Endodermal cell (in vitro differentiated cells): ENCODE measurements at regions not wholly inside any gene's neighbourhood (a gene's known extent, or its start where the extent isn't known, plus 50 kb on each side); places are given as distances from the start of the nearest gene placed in this dataset.

Experiments
- DNase-seq: peaks from one replicate; pipeline ENCODE4 v3.0.0-alpha.2; 2017
- H3K27ac ChIP-seq: 2 replicates; pipeline ENCODE4 v1.5.1; 2013; ENCODE audit warnings: mild to moderate bottlenecking, low read depth, low read length, moderate library complexity
- H3K27me3 ChIP-seq: 2 replicates; pipeline ENCODE4 v1.6.1; 2013; ENCODE audit warnings: mild to moderate bottlenecking, low read length, moderate library complexity; ENCODE audit not compliant: insufficient read depth, control insufficient read depth, poor library complexity, severe bottlenecking
- H3K36me3 ChIP-seq: 2 replicates; pipeline ENCODE4 v1.7.0; 2013; ENCODE audit warnings: mild to moderate bottlenecking, low read length, moderate library complexity; ENCODE audit not compliant: control insufficient read depth, insufficient read depth
- H3K4me1 ChIP-seq: one replicate; pipeline ENCODE4 v1.7.0; 2013; ENCODE audit warnings: low read length; ENCODE audit not compliant: control insufficient read depth, insufficient read depth
- H3K4me3 ChIP-seq: 2 replicates; pipeline ENCODE4 v1.5.1; 2013; ENCODE audit warnings: mild to moderate bottlenecking, low read length, moderate library complexity
- H3K9ac ChIP-seq: 2 replicates; pipeline ENCODE4 v1.6.1; 2013; ENCODE audit warnings: mild to moderate bottlenecking, low read length, moderate library complexity; ENCODE audit not compliant: poor library complexity, severe bottlenecking; ENCODE audit errors: extremely low read depth
- H3K9me3 ChIP-seq: 2 replicates; pipeline ENCODE4 v1.6.1; 2013; ENCODE audit warnings: mild to moderate bottlenecking, low read length, moderate library complexity; ENCODE audit not compliant: control insufficient read depth
- H3K27ac Mint-ChIP-seq: 2 replicates; pipeline ENCODE4 v1.8.0; 2020; ENCODE audit warnings: mixed read lengths
- H3K27me3 Mint-ChIP-seq: 2 replicates; pipeline ENCODE4 v1.8.0; 2021; ENCODE audit warnings: mild to moderate bottlenecking, mixed read lengths; ENCODE audit not compliant: insufficient read depth
- H3K36me3 Mint-ChIP-seq: 2 replicates; pipeline ENCODE4 v1.8.0; 2020; ENCODE audit warnings: low read depth, mixed read lengths
- H3K4me1 Mint-ChIP-seq: 2 replicates; pipeline ENCODE4 v1.8.0; 2020; ENCODE audit warnings: mixed read lengths
- H3K4me3 Mint-ChIP-seq: 2 replicates; pipeline ENCODE4 v1.8.0; 2020; ENCODE audit warnings: mild to moderate bottlenecking, moderate library complexity, mixed read lengths
- H3K9me3 Mint-ChIP-seq: 2 replicates; pipeline ENCODE4 v1.8.0; 2020; ENCODE audit warnings: mild to moderate bottlenecking, mixed read lengths
- WGBS, 2 experiments: methylation state at CpG; one replicate each; pipeline versions ENCODE4 v1.1.5 to v1.1.7; 2013; ENCODE audit warnings: missing lambda C conversion rate in 2 of 2, mixed read lengths in 1 of 2; ENCODE audit not compliant: insufficient coverage in 1 of 2, insufficient read length in 1 of 2; 5-methylcytosine and 5-hydroxymethylcytosine counted together
- TF ChIP-seq, protein P1 (sequence below): fragments of 200-600 bp; sonication (generic); conservative IDR thresholded peaks from 2 replicates; pipeline ENCODE4 v1.5.0; 2021; ENCODE audit warnings: antibody characterized with exemption, mild to moderate bottlenecking

DNA sequence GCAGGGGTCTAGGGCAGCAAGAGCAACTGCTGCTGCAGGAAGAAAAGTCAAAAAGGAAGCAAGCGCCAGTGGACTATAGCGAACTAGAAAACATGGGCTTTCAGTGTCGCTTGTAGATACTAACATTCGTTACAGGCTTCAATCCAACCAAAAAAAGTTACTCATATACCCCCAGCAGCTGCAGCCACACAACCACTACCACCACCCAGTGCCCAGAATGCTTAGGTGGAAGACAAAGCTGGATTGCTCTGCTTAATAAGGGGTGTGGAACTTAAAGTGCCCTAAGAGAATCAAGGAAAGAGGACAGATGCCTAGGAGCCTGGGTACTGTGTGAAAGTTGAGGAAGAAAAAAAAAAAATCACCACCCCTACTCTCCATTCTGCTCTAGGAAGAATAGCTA is 203.6 kb downstream of the ELAVL2 start:
- no peaks in the 10 kb centered on the region for H3K36me3 ChIP-seq
- H3K9me3 ChIP-seq = no peaks in the 10 kb centered on the region
- Mint-ChIP-seq H3K27ac (no peak overlapping the region), H3K36me3 (no peaks in the 10 kb centered on the region), H3K4me3 (no peak overlapping the region), H3K27me3 (no peaks in the 10 kb centered on the region), H3K9me3 (no peaks in the 10 kb centered on the region), H3K4me1 (peaks cover 2% of the 10 kb centered on the region)
- WGBS, 2 experiments = 94% methylated on average over 4 of the region's 4 CpGs; no CpG with 5 or more reads in 1 of the 2 experiments
- no peak overlapping the region for H3K27ac ChIP-seq
- no peaks in the 10 kb centered on the region for H3K4me1 ChIP-seq
- no peaks in the 10 kb centered on the region for H3K27me3 ChIP-seq
- no peak overlapping the region for H3K9ac ChIP-seq
- TF ChIP-seq, protein P1, sequence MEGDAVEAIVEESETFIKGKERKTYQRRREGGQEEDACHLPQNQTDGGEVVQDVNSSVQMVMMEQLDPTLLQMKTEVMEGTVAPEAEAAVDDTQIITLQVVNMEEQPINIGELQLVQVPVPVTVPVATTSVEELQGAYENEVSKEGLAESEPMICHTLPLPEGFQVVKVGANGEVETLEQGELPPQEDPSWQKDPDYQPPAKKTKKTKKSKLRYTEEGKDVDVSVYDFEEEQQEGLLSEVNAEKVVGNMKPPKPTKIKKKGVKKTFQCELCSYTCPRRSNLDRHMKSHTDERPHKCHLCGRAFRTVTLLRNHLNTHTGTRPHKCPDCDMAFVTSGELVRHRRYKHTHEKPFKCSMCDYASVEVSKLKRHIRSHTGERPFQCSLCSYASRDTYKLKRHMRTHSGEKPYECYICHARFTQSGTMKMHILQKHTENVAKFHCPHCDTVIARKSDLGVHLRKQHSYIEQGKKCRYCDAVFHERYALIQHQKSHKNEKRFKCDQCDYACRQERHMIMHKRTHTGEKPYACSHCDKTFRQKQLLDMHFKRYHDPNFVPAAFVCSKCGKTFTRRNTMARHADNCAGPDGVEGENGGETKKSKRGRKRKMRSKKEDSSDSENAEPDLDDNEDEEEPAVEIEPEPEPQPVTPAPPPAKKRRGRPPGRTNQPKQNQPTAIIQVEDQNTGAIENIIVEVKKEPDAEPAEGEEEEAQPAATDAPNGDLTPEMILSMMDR = no peak
- no peak for DNase-seq
- H3K4me3 ChIP-seq = no peak overlapping the region

DNA sequence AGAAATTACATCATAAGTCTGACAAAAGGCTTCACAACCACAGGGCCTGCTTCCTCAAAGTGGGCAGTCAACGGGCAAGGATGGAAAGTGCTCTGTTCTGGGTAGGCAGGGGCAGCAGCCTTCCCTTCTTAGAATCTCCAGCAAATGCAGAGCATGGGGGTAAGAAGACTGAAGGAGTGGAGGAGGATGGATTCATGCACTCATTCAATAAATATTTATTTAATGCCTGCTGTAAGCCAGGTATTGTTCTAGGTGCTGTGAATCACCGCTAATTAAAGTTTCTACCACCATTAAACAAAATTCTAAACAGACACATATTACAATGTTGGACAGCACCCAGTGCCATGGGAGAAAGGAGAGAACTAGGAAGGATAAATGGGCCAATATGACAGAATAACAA is 195.6 kb downstream of the ELAVL2 start:
- Mint-ChIP-seq H3K27ac (no peak overlapping the region), H3K9me3 (no peaks in the 10 kb centered on the region), H3K36me3 (no peaks in the 10 kb centered on the region), H3K4me1 (no peaks in the 10 kb centered on the region), H3K27me3 (no peaks in the 10 kb centered on the region), H3K4me3 (no peak overlapping the region)
- Histone ChIP-seq H3K27me3 (no peaks in the 10 kb centered on the region), H3K4me1 (no peaks in the 10 kb centered on the region), H3K9ac (no peak overlapping the region), H3K36me3 (no peaks in the 10 kb centered on the region), H3K9me3 (no peaks in the 10 kb centered on the region), H3K27ac (no peak overlapping the region), H3K4me3 (no peak overlapping the region)
- TF ChIP-seq, protein P1 = no peak
- no peak for DNase-seq
- 75% methylated on average over 2 of the region's 2 CpGs; no CpG with 5 or more reads in 1 of the 2 experiments for WGBS, 2 experiments

DNA sequence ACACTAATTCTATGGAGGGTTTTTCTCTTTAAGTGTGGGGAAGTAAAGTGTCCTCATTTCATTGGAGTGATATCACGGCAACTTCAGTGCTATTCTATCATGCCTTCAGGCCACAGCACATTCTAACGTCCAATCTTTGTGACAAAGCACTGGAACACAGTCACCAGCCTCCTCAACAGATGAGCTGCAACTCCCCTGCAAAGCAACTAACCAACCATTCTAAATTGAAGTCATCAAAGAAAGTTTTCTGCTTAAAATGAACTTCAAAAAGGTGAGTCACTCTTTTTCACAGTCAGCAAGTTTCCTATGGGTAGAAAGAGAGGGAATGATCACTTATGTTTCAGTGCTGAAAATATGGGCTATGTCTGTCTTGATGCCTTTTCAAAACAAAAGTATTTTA is 190.8 kb downstream of the ELAVL2 start:
- H3K4me1 Mint-ChIP-seq = no peaks in the 10 kb centered on the region
- peak overlapping the region; percentile 9 for H3K27ac ChIP-seq
- WGBS, 2 experiments = 92% methylated on average over 2 of the region's 2 CpGs; no CpG with 5 or more reads in 1 of the 2 experiments
- DNase-seq = no peak
- H3K4me3 Mint-ChIP-seq = no peak overlapping the region
- H3K4me3 ChIP-seq = no peak overlapping the region
- TF ChIP-seq, protein P1 = no peak
- H3K27ac Mint-ChIP-seq = no peak overlapping the region
- H3K4me1 ChIP-seq = no peaks in the 10 kb centered on the region
- no peaks in the 10 kb centered on the region for H3K27me3 Mint-ChIP-seq
- no peaks in the 10 kb centered on the region for H3K9me3 ChIP-seq
- H3K9ac ChIP-seq = no peak overlapping the region
- H3K36me3 Mint-ChIP-seq = no peaks in the 10 kb centered on the region
- no peaks in the 10 kb centered on the region for H3K9me3 Mint-ChIP-seq
- H3K27me3 ChIP-seq = no peaks in the 10 kb centered on the region
- no peaks in the 10 kb centered on the region for H3K36me3 ChIP-seq
